HG02759 (cell line): ENCODE measurements at regions not wholly inside any gene's neighbourhood (a gene's known extent, or its start where the extent isn't known, plus 50 kb on each side); places are given as distances from the start of the nearest gene placed in this dataset.

Experiments
- ATAC-seq: cut with Tn5 transposase; IDR thresholded peaks from one replicate; pipeline ENCODE4 v1.9.1; 2021; ENCODE audit warnings: mild to moderate bottlenecking, moderate library complexity; ENCODE audit not compliant: unreplicated experiment

- no peak for ATAC-seq
Measured at GRCh38 chr7:130927062-130927461, 193.1 kb upstream of the KLF14 start.

GRCh38 chr7:130927564-130927963 lies 193.6 kb upstream of the KLF14 start:
- no peak for ATAC-seq

- ATAC-seq = no peak
Measured at GRCh38 chr7:130929896-130930659, 196.1 kb upstream of the KLF14 start.

- no peak for ATAC-seq
Measured at GRCh38 chr7:130930681-130931080, 196.7 kb upstream of the KLF14 start.

GRCh38 chr7:130931423-130931822 lies 197.4 kb upstream of the KLF14 start:
- no peak for ATAC-seq

- no peak for ATAC-seq
Measured at GRCh38 chr7:130932088-130932487, 198.1 kb upstream of the KLF14 start.

- ATAC-seq = no peak
Measured at GRCh38 chr7:130932667-130933432, 198.8 kb upstream of the KLF14 start.

- ATAC-seq = no peak
Measured at GRCh38 chr7:130933919-130934318, 199.9 kb upstream of the KLF14 start.

GRCh38 chr7:130935564-130936157 lies 201.7 kb upstream of the KLF14 start:
- ATAC-seq = no peak

GRCh38 chr7:130936202-130936931 lies 202.4 kb upstream of the KLF14 start:
- no peak for ATAC-seq

- no peak for ATAC-seq
Measured at GRCh38 chr7:130937016-130937415, 203.0 kb upstream of the KLF14 start.

GRCh38 chr7:130937830-130938229 lies 203.8 kb upstream of the KLF14 start:
- ATAC-seq = no peak

- no peak for ATAC-seq
Measured at GRCh38 chr7:130938661-130939060, 204.7 kb upstream of the KLF14 start.

GRCh38 chr7:130939321-130940095 lies 205.5 kb upstream of the KLF14 start:
- no peak for ATAC-seq

GRCh38 chr7:130940326-130940725 lies 206.3 kb upstream of the KLF14 start:
- ATAC-seq = no peak

- ATAC-seq = no peak
Measured at GRCh38 chr7:130940907-130941306, 206.9 kb upstream of the KLF14 start.

GRCh38 chr7:130941322-130942210 lies 207.6 kb upstream of the KLF14 start:
- no peak for ATAC-seq

- ATAC-seq = no peak
Measured at GRCh38 chr7:130942211-130942964, 208.4 kb upstream of the KLF14 start.
